ENCODE measurements at regions not wholly inside any gene's neighbourhood (a gene's known extent, or its start where the extent isn't known, plus 50 kb on each side); places are given as distances from the start of the nearest gene placed in this dataset.

DNA sequence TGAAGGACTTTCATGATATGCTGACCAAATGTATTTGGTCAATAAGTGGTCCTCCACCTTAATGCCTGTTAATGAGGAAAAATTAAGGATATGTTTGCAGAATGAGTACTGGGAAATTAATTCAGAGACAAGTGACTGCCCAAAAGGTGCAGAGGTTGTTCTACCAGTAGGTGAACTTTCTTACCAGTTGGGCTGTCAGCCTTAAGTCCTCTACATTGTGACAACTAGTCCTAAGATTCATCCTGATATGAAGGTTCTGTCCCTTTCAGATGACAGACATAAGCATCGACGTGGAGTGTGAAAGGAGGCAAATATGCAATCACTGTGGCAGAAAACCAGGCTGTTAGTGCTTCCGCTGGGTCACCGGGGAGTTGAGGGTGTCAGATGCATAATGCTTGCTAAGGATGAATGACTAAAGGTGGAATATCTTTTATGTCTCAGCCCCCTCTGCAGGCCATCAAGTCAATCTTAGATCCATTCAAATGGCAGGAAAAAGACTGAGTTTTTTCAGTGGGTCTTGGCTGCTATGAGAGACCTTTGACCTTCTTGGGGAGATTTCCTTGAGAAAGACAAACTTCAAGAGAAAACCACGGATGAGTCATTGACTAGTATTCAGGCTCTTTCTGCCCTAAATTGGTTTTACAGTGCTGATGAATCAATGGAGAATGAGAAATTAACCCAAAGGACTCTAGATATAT lies 226.0 kb downstream of the TPBG start:
- TF ChIP-seq POLR2A (IDR thresholded peaks at IDR 0.05) (no peak), CTCF (IDR thresholded peaks at IDR 0.05) (no peak)
